ENCODE measurements at regions not wholly inside any gene's neighbourhood (a gene's known extent, or its start where the extent isn't known, plus 50 kb on each side); places are given as distances from the start of the nearest gene placed in this dataset.
"Not testable (repeated sequence)": the region's sequence is repeated elsewhere in the genome, so short reads cannot be mapped to it uniquely, and the experiment has no call there.

GRCh38 chr1:233722212-233722979, 108.5 kb downstream of the KCNK1 start:
- TF ChIP-seq ELF4 (IDR thresholded peaks at IDR 0.05) (no peak), HDGF (IDR thresholded peaks at IDR 0.05; ENCODE audit: borderline replicate concordance) (no peak), FOXA1 (IDR thresholded peaks at IDR 0.05) (no peak), LEF1 (IDR thresholded peaks at IDR 0.05; ENCODE audit: borderline replicate concordance) (no peak), CTBP1 (IDR thresholded peaks at IDR 0.05; ENCODE audit: borderline replicate concordance) (no peak), SP1 (IDR thresholded peaks at IDR 0.05) (no peak), PKNOX1 (IDR thresholded peaks at IDR 0.05) (no peak), NFRKB (IDR thresholded peaks at IDR 0.05) (no peak), FOXK2 (IDR thresholded peaks at IDR 0.05) (no peak), ARNT (IDR thresholded peaks at IDR 0.05) (no peak), ZNF384 (IDR thresholded peaks at IDR 0.05) (no peak), FOXM1 (IDR thresholded peaks at IDR 0.05; ENCODE audit: borderline replicate concordance) (no peak), TARDBP (IDR thresholded peaks at IDR 0.05) (no peak), BHLHE40 (IDR thresholded peaks at IDR 0.05; ENCODE audit: borderline replicate concordance) (no peak), L3MBTL2 (conservative IDR thresholded peaks at IDR 0.05) (no peak)
- POLR2A ChIA-PET: interaction anchor here (0.6 kb wide), 1 partner anchor 94 kb away, joined by 3 read pairs; no protein-coding TSS in a partner anchor
- CTCF ChIA-PET: no interaction called here
- no peak for DNase-seq (ENCODE audit: extremely low spot score)

GRCh38 chr1:233723387-233723786, 109.5 kb downstream of the KCNK1 start:
- CTCF ChIA-PET: no interaction called here
- POLR2A ChIA-PET: interaction anchor here (0.6 kb wide), 1 partner anchor 95 kb away, joined by 3 read pairs; no protein-coding TSS in a partner anchor
- TF ChIP-seq SUZ12 (IDR thresholded peaks at IDR 0.05) (no peak), ARNT (IDR thresholded peaks at IDR 0.05) (no peak), FOXA1 (IDR thresholded peaks at IDR 0.05) (no peak), FOXK2 (IDR thresholded peaks at IDR 0.05) (no peak), FOXM1 (IDR thresholded peaks at IDR 0.05; ENCODE audit: borderline replicate concordance) (no peak), ELF4 (IDR thresholded peaks at IDR 0.05) (no peak), CTBP1 (IDR thresholded peaks at IDR 0.05; ENCODE audit: borderline replicate concordance) (no peak), NFRKB (IDR thresholded peaks at IDR 0.05) (no peak), HDGF (IDR thresholded peaks at IDR 0.05; ENCODE audit: borderline replicate concordance) (no peak), PKNOX1 (IDR thresholded peaks at IDR 0.05) (no peak), SP1 (IDR thresholded peaks at IDR 0.05) (no peak), LEF1 (IDR thresholded peaks at IDR 0.05; ENCODE audit: borderline replicate concordance) (no peak), L3MBTL2 (conservative IDR thresholded peaks at IDR 0.05) (no peak), BHLHE40 (IDR thresholded peaks at IDR 0.05; ENCODE audit: borderline replicate concordance) (no peak), TARDBP (IDR thresholded peaks at IDR 0.05) (no peak)
- no peak for DNase-seq (ENCODE audit: extremely low spot score)

GRCh38 chr1:233724131-233724631, 110.3 kb downstream of the KCNK1 start:
- DNase-seq (ENCODE audit: extremely low spot score); POLR2A ChIA-PET; CTCF ChIA-PET: not testable (repeated sequence)

- POLR2A ChIA-PET: no interaction called here
- CTCF ChIA-PET: no interaction called here
- TF ChIP-seq PKNOX1 (IDR thresholded peaks at IDR 0.05): no peak
- TF ChIP-seq FOXM1 (IDR thresholded peaks at IDR 0.05; ENCODE audit: borderline replicate concordance): no peak
- TF ChIP-seq TARDBP (IDR thresholded peaks at IDR 0.05): no peak
- no peak for TF ChIP-seq ZNF384 (IDR thresholded peaks at IDR 0.05)
- no peak for TF ChIP-seq ARNT (IDR thresholded peaks at IDR 0.05)
- TF ChIP-seq HDGF (IDR thresholded peaks at IDR 0.05; ENCODE audit: borderline replicate concordance): no peak
- TF ChIP-seq LEF1 (IDR thresholded peaks at IDR 0.05; ENCODE audit: borderline replicate concordance): no peak
- no peak for TF ChIP-seq FOXK2 (IDR thresholded peaks at IDR 0.05)
- TF ChIP-seq SUZ12 (IDR thresholded peaks at IDR 0.05): no peak
- no peak for DNase-seq (ENCODE audit: extremely low spot score)
These were observed 111.5 kb downstream of the KCNK1 start for GRCh38 chr1:233725423-233725822.

- DNase-seq (ENCODE audit: extremely low spot score): no peak
- POLR2A ChIA-PET: no interaction called here
- CTCF ChIA-PET: no interaction called here
- TF ChIP-seq L3MBTL2 (conservative IDR thresholded peaks at IDR 0.05): no peak
- no peak for TF ChIP-seq PKNOX1 (IDR thresholded peaks at IDR 0.05)
- TF ChIP-seq HDGF (IDR thresholded peaks at IDR 0.05; ENCODE audit: borderline replicate concordance): no peak
- TF ChIP-seq CTBP1 (IDR thresholded peaks at IDR 0.05; ENCODE audit: borderline replicate concordance): no peak
- TF ChIP-seq ELF4 (IDR thresholded peaks at IDR 0.05): no peak
These were observed 114.8 kb downstream of the KCNK1 start for GRCh38 chr1:233728721-233729120.

- ChIA-PET POLR2A (no interaction called here), CTCF (interaction anchor here (0.6 kb wide), 1 partner anchor 290 kb away, joined by 3 read pairs; no protein-coding TSS in a partner anchor)
- no peak for DNase-seq (ENCODE audit: extremely low spot score)
- TF ChIP-seq FOXK2 (IDR thresholded peaks at IDR 0.05): no peak
- TF ChIP-seq SP1 (IDR thresholded peaks at IDR 0.05): no peak
- TF ChIP-seq FOXM1 (IDR thresholded peaks at IDR 0.05; ENCODE audit: borderline replicate concordance): no peak
- no peak for TF ChIP-seq PKNOX1 (IDR thresholded peaks at IDR 0.05)
- no peak for TF ChIP-seq TARDBP (IDR thresholded peaks at IDR 0.05)
- TF ChIP-seq FOXA1 (IDR thresholded peaks at IDR 0.05): no peak
- no peak for TF ChIP-seq NFRKB (IDR thresholded peaks at IDR 0.05)
- TF ChIP-seq ARNT (IDR thresholded peaks at IDR 0.05): no peak
- TF ChIP-seq HDGF (IDR thresholded peaks at IDR 0.05; ENCODE audit: borderline replicate concordance): no peak
- no peak for TF ChIP-seq SUZ12 (IDR thresholded peaks at IDR 0.05)
These were observed 116.5 kb downstream of the KCNK1 start for GRCh38 chr1:233730380-233730779.
